ENCODE measurements at regions not wholly inside any gene's neighbourhood (a gene's known extent, or its start where the extent isn't known, plus 50 kb on each side); places are given as distances from the start of the nearest gene placed in this dataset.

GRCh38 chr13:54597540-54598088 is 1569.0 kb downstream of the OLFM4 start:
- TF ChIP-seq POLR2A (IDR thresholded peaks at IDR 0.05) (no peak), EP300 (IDR thresholded peaks at IDR 0.05) (no peak)

Measured in sigmoid colon (tissue), 4 donors.